B cell (primary cell): ENCODE measurements at regions not wholly inside any gene's neighbourhood (a gene's known extent, or its start where the extent isn't known, plus 50 kb on each side); places are given as distances from the start of the nearest gene placed in this dataset.

ENCODE experiments used
- EZH2 ChIP-seq: IDR thresholded peaks from 2 replicates; pipeline ENCODE4 v1.6.1; 2012; ENCODE audit warnings: borderline replicate concordance, low read depth, mild to moderate bottlenecking, moderate library complexity, low read length; ENCODE audit not compliant: insufficient read depth, poor library complexity, severe bottlenecking
- TF ChIP-seq, protein P1 (sequence below): fragments of 200-600 bp; IDR thresholded peaks from one replicate; pipeline ENCODE4 v1.8.0; 2022; ENCODE audit warnings: antibody characterized with exemption, mild to moderate bottlenecking

DNA sequence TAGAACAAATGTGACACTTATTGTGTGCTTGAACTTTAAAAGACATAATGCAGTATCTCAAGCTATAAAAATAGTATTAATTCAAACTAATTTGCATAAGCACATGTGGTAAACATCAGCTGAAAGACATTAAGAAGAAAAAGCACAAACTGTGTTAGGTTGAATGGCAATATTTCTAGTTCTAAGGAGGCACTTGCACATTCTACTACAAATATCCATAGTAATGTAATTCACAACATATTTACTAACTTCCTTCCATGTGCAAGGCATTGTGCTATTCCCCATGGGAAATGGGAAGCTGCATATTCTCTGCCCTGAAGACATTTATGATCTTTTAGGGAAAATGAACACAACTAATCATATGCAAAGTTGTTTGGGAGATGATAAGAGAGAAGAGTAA is 80.2 kb upstream of the SLC13A1 start:
- TF ChIP-seq, protein P1, sequence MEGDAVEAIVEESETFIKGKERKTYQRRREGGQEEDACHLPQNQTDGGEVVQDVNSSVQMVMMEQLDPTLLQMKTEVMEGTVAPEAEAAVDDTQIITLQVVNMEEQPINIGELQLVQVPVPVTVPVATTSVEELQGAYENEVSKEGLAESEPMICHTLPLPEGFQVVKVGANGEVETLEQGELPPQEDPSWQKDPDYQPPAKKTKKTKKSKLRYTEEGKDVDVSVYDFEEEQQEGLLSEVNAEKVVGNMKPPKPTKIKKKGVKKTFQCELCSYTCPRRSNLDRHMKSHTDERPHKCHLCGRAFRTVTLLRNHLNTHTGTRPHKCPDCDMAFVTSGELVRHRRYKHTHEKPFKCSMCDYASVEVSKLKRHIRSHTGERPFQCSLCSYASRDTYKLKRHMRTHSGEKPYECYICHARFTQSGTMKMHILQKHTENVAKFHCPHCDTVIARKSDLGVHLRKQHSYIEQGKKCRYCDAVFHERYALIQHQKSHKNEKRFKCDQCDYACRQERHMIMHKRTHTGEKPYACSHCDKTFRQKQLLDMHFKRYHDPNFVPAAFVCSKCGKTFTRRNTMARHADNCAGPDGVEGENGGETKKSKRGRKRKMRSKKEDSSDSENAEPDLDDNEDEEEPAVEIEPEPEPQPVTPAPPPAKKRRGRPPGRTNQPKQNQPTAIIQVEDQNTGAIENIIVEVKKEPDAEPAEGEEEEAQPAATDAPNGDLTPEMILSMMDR: no peak
- no peak for TF ChIP-seq EZH2
